GM20000 (cell line): ENCODE measurements at regions not wholly inside any gene's neighbourhood (a gene's known extent, or its start where the extent isn't known, plus 50 kb on each side); places are given as distances from the start of the nearest gene placed in this dataset.

Experiments used
- DNase-seq: peaks from one replicate; pipeline ENCODE4 v3.0.0; 2012; ENCODE audit warnings: low spot score
- CTCF ChIP-seq: IDR thresholded peaks from 2 replicates; pipeline ENCODE4 v1.5.1; 2012; ENCODE audit warnings: mild to moderate bottlenecking, control low read depth; ENCODE audit errors: extremely low read depth, missing control alignments

GRCh38 chr7:9240001-9240400 is 806.6 kb downstream of the NXPH1 start:
- no peak for DNase-seq
- TF ChIP-seq CTCF = no peak

GRCh38 chr7:9241826-9242225 is 808.4 kb downstream of the NXPH1 start:
- no peak for TF ChIP-seq CTCF
- no peak for DNase-seq

GRCh38 chr7:9242636-9243035 is 809.2 kb downstream of the NXPH1 start:
- no peak for TF ChIP-seq CTCF
- DNase-seq = no peak

GRCh38 chr7:9250876-9251275 is 817.5 kb downstream of the NXPH1 start:
- TF ChIP-seq CTCF = no peak

GRCh38 chr7:9264395-9264794 is 831.0 kb downstream of the NXPH1 start:
- TF ChIP-seq CTCF = no peak
- DNase-seq = no peak

More at GRCh38 chr7:9250876-9251275, 817.5 kb downstream of the NXPH1 start:
- no peak for DNase-seq

GRCh38 chr7:9280088-9280487 is 846.7 kb downstream of the NXPH1 start:
- no peak for DNase-seq
- TF ChIP-seq CTCF = no peak

- no peak for TF ChIP-seq CTCF
- no peak for DNase-seq
Observed at GRCh38 chr7:9283246-9283645, 849.8 kb downstream of the NXPH1 start.

GRCh38 chr7:9302436-9302835 is 869.0 kb downstream of the NXPH1 start:
- no peak for DNase-seq
- TF ChIP-seq CTCF = no peak
